Mesenteric fat pad (tissue), 1 donor: ENCODE measurements at regions not wholly inside any gene's neighbourhood (a gene's known extent, or its start where the extent isn't known, plus 50 kb on each side); places are given as distances from the start of the nearest gene placed in this dataset.
"Not testable (repeated sequence)": the region's sequence is repeated elsewhere in the genome, so short reads cannot be mapped to it uniquely, and the experiment has no call there.

Source experiments
- DNase-seq: peaks from one replicate; pipeline ENCODE4 v3.0.0-alpha.2; 2020; ENCODE audit warnings: low spot score
- donor health status: DM: yes; HTN: yes; CAD: no.

GRCh38 chr21:10366210-10366609 is 155.2 kb upstream of the TPTE start:
- not testable (repeated sequence) for DNase-seq

DNA sequence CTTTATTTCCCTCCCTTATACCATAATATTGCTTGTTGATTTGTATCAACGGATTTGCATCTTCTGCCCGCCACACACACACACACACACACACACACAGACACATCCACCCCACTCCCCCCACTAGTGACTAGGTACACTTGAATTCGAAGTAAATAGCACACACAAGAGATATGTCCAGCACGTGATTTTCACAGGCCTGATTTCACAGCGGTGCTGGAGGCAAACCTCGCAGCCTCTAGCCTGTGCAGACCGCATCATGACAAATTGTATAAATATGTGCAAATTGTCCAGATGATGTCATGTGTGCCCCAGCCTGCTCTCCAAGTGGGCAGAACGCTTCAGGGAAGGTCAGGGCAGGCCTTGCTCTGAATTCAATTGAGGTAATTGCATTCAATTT is 153.8 kb upstream of the TPTE start:
- not testable (repeated sequence) for DNase-seq

DNA sequence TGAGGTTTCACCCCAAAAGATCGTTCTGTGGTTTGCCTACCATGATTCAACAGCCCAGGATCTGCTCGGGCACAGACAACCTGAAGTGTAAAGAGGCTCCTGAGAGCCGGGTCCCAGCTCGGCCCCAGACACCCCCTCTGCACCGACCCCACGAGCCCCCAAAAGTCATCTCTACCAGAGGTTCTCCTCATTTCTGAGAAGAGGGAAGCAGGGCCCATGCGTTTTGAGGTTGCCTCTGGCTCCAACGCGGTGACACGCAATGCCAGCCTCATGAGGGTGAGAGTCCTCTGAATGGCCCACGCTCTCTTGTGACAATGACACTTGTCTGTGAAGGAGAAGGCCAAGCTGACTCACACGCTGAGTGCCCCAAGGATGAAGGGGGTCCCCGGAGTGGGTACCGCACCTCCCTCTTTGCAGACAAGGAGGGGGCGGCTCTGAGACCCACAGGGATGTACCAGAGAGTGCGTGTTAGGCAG is 153.0 kb upstream of the TPTE start:
- DNase-seq = peak; percentile 96

DNA sequence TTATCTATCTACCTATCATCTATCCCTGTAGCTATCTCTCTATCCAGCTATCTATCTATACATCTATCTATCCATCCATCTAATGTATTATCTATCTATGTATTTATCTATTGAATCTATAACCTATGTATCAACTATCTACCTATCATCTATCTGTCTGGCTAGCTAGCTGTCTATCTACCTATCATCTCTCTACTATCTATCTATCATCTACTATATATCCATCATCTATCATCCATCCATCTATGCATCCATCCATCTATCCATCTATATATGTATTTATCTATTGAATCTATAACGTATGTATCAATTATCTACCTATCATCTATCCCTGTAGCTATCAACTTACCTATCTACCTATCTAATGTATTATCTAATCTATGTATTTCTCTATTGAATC is 152.1 kb upstream of the TPTE start:
- DNase-seq = not testable (repeated sequence)

DNA sequence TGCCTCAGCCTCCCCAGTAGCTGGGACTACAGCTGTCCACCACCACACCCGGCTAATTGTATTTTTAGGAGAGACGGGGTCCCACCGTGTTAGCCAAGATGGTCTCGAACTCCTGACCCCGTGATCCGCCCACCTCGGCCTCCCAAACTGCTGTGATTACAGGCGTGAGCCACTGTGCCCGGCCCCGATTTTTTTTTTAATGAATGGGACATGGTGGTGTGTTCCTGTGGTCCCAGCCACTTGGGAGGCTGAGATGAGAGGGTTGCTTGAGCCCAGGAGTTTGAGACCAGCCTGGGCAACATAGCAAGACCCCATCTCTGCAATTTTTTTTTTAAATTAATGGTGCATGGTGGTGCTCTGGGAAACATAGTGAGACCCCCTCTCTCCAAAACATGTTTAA is 143.6 kb upstream of the TPTE start:
- not testable (repeated sequence) for DNase-seq

DNA sequence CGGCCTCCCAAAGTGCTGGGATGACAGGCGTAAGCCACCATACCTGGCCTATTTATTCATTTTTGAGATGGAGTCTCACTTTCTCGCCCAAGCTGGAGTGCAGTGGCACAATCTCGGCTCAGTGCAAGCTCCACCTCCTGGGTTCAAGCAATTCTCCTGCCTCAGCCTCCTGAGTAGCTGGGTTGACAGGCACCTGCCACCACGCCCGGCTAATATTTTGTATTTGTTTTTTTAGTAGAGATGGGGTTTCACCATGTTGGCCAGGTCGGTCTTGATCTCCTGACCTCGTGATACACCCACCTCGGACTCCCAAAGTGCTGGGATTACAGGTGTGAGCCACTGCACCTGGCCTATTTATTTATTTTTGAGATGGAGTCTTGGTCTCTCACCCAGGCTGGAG is 141.6 kb upstream of the TPTE start:
- peak; percentile 91 for DNase-seq

GRCh38 chr21:10381687-10382060 is 139.7 kb upstream of the TPTE start:
- not testable (repeated sequence) for DNase-seq

- DNase-seq = peak; percentile 88
These were observed 139.2 kb upstream of the TPTE start for GRCh38 chr21:10382135-10382534.

DNA sequence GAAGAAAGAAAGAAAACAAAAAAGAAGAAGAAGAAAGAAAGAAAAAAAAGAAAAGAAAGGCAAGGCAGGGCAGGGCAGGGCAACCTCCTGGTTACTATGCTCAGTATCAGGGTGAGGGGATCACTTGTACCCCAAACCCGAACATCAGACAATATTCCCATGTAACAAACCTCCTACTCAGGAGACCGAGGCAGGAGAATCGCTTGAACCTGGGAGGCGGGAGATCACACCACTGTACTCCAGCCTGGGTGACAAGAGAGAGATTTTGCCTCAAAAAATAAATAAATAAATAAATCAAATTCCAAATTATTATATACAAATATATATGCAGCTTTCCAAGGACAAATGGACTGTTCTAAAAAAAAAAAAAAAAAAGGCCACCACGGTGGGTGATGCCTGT is 138.8 kb upstream of the TPTE start:
- DNase-seq = not testable (repeated sequence)

- DNase-seq = peak; percentile 91
These were observed 137.8 kb upstream of the TPTE start for GRCh38 chr21:10383571-10383970.

DNA sequence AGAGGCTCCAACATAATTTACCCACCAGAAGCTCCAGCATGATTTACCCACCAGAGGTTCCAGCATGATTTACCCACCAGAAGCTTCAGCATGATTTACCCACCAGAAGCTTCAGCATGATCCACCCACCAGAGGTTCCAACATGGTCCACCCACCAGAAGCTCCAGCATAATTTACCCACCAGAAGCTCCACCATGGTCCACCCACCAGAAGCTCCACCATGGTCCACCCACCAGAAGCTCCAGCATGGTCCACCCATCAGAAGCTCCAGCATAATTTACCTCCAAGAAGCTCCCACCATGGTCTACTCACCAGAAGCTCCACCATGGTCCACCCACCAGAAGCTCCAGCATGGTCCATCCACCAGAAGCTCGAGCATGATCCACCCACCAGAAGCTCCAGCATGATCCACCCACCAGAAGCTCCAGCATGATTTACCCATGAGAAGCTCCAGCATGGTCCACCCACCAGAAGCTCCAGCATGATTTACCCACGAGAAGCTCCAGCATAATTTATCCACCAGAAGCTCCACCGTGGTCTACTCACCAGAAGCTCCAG is 137.0 kb upstream of the TPTE start:
- DNase-seq = peak; percentile 78

GRCh38 chr21:10385202-10385601 is 136.2 kb upstream of the TPTE start:
- peak; percentile 85 for DNase-seq

- peak; percentile 90 for DNase-seq
These were observed 135.4 kb upstream of the TPTE start for GRCh38 chr21:10385898-10386527.

DNA sequence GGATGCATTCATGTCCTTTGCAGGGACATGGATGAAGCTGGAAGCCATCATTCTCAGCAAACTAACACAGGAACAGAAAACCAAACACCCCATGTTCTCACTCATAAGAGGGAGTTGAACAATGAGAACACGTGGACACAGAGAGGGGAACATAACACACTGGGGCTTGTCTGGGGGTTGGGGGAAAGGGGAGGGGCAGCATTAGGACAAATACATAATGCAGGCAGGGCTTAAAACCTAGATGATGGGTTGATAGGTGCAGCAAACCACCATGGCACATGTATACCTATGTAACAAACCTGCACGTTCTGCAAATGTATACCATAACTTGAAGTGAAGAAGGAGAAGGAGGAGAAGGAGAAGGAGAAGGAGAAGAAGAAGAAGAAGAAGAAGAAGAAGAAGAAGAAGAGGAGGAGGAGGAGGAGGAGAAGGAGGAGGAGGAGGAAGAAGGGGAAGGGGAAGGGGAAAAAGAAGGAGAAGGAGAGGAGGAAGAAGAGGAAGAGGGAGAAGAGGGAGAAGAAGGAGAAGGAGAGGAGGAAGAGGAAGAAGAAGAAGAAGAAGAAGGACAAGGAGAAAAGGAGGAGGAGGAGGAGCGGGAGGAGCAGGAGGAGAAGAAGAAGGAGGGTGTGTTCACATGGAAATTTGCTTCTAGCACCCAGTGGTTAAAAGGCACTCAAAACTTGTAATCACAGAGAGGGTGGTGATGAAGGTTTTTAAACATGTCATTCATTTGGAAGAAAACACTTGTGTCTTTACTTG is 133.5 kb upstream of the TPTE start:
- DNase-seq = not testable (repeated sequence)

- peak; percentile 85 for DNase-seq
These were observed 132.8 kb upstream of the TPTE start for GRCh38 chr21:10388625-10389024.

DNA sequence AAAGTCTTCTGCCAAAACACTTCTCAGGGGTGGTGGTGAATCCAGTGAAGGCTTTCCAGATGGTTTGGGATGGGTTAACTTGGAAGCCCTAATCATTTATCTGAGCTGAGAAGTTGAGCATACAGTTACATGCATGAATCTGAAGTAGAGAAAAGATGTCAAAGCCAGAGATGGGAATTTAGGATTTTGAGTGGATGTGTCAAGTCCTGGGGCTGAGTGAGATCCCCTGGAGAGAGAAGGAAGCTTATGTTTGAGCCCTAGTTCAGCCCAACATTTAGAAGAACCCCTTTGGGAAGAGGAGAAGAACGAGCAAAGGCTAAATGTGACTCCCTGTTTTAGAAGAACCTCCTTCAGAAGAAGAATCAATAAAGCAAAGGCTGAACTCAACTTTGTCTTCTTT is 129.1 kb upstream of the TPTE start:
- DNase-seq = not testable (repeated sequence)

GRCh38 chr21:10395963-10396362 is 125.4 kb upstream of the TPTE start:
- DNase-seq = not testable (repeated sequence)

DNA sequence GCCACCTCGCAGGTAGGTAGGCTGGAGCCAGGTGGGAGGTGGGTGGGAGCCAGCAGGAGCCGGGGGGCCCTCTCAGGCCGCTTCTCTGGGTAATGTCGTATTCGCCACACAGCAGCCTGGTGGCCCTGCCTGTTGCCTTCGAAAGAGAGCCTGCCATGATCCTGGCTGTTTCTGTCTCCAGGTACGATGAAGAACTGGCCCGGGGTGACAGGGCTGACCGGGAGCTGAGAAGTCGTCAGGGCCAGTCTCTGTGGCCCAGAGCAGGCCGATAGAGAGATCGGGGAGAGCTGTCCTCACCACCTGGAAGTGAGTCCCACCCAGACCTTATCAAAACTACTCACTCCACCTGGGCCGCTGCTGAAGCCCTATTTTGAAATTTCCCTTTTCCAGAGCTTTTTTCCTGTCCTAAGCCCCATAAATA is 123.9 kb upstream of the TPTE start:
- peak; percentile 89 for DNase-seq

- not testable (repeated sequence) for DNase-seq
These were observed 122.5 kb upstream of the TPTE start for GRCh38 chr21:10398692-10399489.

DNA sequence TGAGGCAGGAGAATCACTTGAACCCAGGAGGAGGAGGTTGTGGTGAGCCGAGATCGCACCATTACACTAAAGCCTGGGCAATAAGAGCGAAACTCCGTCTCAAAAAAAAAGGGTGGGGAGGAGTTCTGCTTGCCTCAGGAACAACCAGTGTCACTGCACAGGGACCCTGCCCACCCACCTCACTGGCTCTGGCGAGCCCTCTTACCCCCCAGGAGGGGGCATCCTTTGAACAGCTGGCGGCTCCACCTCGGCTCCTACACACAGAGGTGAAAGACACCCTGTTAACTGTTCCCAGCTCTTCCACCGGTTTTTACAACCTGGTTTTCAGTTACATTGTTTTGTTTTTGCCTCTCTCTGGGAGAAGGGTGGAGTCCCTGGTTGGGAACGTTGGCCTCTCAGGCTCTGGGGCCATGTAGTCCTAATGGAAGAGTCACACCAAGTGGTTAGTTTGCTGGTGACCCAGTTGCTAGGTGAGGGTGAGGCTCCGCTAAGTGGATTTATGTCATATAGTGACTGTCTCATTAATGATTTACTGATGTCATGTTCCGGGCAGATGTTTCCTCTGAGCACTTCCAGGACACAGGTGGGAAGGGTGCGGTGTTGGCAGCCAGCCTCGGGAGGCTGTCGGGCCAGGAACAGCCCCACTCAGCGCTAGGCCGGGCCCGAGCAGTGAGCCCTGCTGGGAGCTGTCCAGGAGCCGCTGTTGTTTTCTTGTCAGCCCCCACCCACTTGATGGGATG is 120.6 kb upstream of the TPTE start:
- peak; percentile 92 for DNase-seq

GRCh38 chr21:10402461-10402860 is 118.9 kb upstream of the TPTE start:
- DNase-seq = peak; percentile 90
